Brain pericyte (primary cell): ENCODE measurements at regions not wholly inside any gene's neighbourhood (a gene's known extent, or its start where the extent isn't known, plus 50 kb on each side); places are given as distances from the start of the nearest gene placed in this dataset.
"Not testable (repeated sequence)": the region's sequence is repeated elsewhere in the genome, so short reads cannot be mapped to it uniquely, and the experiment has no call there.

Source experiments
- DNase-seq: peaks from one replicate; pipeline ENCODE4 v3.0.0-alpha.2; 2012; ENCODE audit warnings: low read depth, low spot score

GRCh38 chr20:57770852-57771720 lies 61.3 kb upstream of the PMEPA1 start:
- DNase-seq, result no peak

- DNase-seq, result not testable (repeated sequence)
Observed at GRCh38 chr20:57770401-57770800, 60.6 kb upstream of the PMEPA1 start.

DNA sequence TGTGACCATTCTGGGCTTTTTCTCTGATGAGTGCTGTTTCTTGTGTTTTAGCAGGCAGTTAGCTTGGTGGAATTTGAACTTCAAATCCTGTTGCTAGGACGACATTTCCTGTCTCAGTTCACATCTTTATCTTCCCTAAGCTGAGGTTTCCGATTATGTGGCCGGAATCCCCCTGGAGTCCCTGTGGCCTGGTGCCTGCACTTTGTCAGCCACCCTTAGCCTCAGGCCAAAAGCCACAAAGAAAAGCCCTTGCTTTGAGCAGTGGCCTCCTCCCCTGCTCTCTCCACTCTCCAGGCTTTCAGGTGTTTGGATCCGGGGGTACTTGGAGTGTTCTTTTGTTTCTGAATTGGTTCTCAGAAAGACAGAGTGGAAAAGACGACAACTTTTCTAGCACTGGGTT lies 59.9 kb upstream of the PMEPA1 start:
- no peak for DNase-seq

DNA sequence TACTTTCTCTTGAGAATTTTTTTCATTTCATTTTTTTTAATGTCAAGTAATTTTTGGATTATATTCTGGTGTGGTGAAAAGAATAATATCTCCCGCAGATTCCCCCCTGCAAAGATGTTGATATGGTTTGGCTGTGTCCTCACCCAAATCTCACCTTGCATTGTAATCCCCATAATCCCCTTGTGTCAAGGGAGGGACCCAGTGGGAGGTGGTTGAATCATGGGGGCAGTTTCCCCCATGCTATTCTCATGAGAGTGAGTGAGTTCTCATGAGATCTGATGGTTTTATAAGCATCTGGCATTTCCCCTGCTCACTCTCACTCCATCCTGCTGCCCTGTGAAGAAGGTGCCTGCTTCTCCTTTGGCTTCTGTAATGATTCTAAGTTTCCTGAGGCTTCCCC lies 58.7 kb upstream of the PMEPA1 start:
- no peak for DNase-seq

DNA sequence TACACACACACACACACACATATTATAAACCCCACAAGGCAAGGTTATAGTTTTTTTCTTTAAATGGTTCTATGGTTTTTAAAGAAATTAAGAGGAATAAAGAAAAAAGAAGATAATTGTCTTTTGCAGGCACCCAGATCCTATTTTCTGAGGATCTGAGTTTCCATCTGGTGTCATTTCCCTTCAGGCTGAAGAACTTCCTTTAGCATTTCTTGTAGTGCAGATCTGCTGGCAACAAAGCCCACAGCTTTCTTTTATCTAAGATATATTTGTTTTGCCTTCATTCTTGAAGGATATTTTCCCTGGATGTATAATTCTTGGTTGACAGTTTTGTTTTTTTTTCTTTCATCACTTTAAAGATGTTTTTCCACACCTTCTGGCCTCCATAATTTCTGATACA lies 57.6 kb upstream of the PMEPA1 start:
- DNase-seq, result no peak

DNA sequence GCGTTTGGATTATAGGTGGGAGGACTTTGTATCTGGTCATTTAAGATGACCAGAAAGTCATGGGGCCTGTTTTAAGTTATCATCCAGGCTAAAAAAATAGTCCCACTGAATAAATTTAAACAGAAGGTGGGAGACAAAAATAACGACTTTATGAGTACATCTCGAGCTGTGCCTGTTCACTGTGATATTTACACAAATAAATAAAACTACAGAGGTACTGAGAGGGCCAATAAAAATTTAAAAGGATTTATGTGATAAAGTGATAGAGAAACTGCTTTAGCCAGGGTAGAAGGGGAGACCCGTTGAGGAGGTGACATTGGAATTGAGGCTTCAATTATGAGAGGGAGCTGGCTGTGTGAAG lies 53.4 kb upstream of the PMEPA1 start:
- DNase-seq, result no peak

DNA sequence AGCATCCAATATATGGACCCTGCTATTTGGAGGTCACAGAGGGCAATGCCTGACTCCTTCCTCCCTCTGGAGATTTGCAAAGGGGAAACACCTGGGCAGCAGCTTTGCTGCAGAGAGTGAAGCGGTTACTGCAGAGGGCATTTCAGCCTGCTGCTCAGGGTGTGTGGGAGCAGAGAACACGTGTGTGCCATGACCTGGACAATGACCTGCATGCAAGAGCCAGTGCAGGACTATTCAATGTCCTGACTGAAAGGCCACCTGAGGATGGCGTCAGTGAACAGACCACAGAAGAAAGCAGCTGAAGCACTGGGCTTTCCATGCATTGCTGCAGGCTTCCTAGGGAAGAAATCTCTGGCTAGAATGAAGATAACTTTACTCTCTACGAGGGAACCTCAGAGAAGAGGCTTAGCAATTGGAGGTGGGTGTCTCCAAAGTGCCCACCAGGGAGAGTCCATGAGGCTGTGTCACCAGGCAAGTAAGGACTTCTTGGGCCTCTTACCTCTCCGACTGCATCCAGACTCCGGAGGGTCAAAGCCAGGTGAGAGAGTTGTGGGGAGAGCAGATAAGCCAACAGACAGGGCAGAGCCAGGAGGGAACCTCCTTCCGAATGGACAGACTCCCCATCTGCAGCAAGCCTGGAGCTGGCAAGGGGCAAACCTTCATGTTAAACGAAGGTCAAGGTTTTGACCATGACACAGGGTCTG lies 52.9 kb upstream of the PMEPA1 start:
- no peak for DNase-seq

GRCh38 chr20:57761413-57761734 lies 51.6 kb upstream of the PMEPA1 start:
- DNase-seq, result no peak

DNA sequence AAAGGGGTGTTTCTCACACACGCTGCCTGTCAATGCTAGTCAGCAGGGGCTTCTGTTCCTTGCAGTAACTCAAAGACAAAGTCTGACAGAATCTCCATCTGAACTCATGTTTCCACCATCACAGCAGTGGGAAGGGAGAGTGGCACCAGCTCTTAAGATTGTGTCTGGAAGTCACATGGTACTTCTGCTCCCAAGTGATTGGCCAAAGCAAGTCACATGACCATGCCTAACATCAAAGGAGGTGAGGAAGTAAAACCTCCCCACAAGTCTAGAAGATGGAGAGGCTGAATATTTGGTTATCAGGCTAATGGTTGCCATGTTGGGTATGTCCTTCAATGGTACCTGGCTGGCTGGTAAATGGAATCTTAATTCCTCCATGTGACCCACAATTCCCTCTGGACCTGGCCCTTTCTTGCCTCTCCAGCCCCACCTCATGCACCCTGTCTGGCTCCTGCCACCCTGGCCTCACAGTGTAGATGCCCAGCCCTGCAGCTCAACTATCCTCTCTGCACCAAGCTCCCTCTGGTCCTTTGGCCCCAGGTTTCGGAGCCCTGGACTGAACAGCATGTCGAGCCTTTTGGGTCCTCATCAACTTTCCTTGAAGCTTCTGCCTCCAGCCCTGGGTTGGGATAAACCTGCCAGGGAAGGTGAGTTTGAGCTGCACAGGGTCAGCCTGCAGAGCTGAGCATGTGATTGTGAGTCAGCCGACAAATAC lies 51.0 kb upstream of the PMEPA1 start:
- no peak for DNase-seq

- no peak for DNase-seq
Observed at GRCh38 chr20:57759724-57760123, 49.9 kb upstream of the PMEPA1 start.
